Gastroesophageal sphincter (tissue), 3 donors: ENCODE measurements at regions not wholly inside any gene's neighbourhood (a gene's known extent, or its start where the extent isn't known, plus 50 kb on each side); places are given as distances from the start of the nearest gene placed in this dataset.

ENCODE experiments used
- POLR2A ChIP-seq, 2 donors: fragments of 450-650 bp; IDR thresholded peaks; one replicate each; pipeline ENCODE4 v1.6.1; 2017; ENCODE audit warnings: antibody characterized with exemption in 2 of 2, mild to moderate bottlenecking in 2 of 2, moderate library complexity in 1 of 2
- TF ChIP-seq, protein P1 (sequence below), 4 experiments: fragments of 200-600 bp in 2 of 4; fragments of 450-650 bp in 2 of 4; sonication (generic) in 1 of 4; IDR thresholded peaks; one replicate each; pipeline ENCODE4 v1.5.1; 2017 to 2019; ENCODE audit warnings: antibody characterized with exemption in 4 of 4, mild to moderate bottlenecking in 2 of 4, moderate library complexity in 2 of 4

DNA sequence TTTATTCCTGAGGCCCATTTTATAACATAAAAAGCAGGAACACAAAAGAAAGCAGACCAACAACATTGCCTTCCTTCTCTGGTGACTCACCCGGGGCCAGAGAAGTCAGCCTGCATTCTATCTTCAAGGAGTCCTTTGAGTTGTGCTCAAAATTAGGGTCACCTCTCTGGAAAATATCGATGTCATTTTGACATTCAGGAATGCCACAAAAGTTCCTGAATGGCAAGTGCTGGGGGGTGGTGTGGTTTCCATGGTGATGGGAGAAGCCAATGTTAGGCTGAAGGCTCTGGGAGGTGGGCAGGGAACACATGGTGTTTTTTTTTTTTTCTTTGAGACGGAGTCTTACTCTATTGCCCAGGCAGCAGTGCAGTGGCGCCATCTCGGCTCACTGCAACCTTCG lies 159.6 kb downstream of the HAPSTR1 start:
- TF ChIP-seq, protein P1, sequence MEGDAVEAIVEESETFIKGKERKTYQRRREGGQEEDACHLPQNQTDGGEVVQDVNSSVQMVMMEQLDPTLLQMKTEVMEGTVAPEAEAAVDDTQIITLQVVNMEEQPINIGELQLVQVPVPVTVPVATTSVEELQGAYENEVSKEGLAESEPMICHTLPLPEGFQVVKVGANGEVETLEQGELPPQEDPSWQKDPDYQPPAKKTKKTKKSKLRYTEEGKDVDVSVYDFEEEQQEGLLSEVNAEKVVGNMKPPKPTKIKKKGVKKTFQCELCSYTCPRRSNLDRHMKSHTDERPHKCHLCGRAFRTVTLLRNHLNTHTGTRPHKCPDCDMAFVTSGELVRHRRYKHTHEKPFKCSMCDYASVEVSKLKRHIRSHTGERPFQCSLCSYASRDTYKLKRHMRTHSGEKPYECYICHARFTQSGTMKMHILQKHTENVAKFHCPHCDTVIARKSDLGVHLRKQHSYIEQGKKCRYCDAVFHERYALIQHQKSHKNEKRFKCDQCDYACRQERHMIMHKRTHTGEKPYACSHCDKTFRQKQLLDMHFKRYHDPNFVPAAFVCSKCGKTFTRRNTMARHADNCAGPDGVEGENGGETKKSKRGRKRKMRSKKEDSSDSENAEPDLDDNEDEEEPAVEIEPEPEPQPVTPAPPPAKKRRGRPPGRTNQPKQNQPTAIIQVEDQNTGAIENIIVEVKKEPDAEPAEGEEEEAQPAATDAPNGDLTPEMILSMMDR (IDR thresholded peaks at IDR 0.05) = no peak
- TF ChIP-seq POLR2A (IDR thresholded peaks at IDR 0.05) = no peak
